PC-3 (cell line): ENCODE measurements at regions not wholly inside any gene's neighbourhood (a gene's known extent, or its start where the extent isn't known, plus 50 kb on each side); places are given as distances from the start of the nearest gene placed in this dataset.

Source experiments
- ATAC-seq: fragments of 200-7000 bp; cut with Tn5 transposase; 2 replicates; pipeline ENCODE4 v1.9.1; 2020; ENCODE audit warnings: mild to moderate bottlenecking, moderate library complexity
- BruUV-seq: library from RNA; stranded (reverse); fragments of 400-500 nt; replicated peaks from 2 replicates; lab custom pipeline; 2021; lab: Mats Ljungman, UMichigan
- CTCF ChIA-PET: fragments of 300-600 bp; sonication (Branson Sonifier 250); formaldehyde crosslinking; loops from one replicate; lab custom pipeline; 2022; ENCODE audit warnings: antibody characterized with exemption; lab: Charles Lee
- POLR2A ChIA-PET: fragments of 300-600 bp; sonication (Branson Sonifier 250); formaldehyde crosslinking; loops from one replicate; lab custom pipeline; 2022; ENCODE audit warnings: antibody characterized with exemption; ENCODE audit not compliant: unreplicated experiment; lab: Charles Lee
- DNase-seq: peaks from one replicate; pipeline ENCODE4 v3.0.0-alpha.2; 2015
- H2AFZ ChIP-seq: fragments of 300-600 bp; sonication (generic); 2 replicates; pipeline ENCODE4 v1.6.0; 2016; ENCODE audit warnings: antibody characterized with exemption, low read length
- H3F3A ChIP-seq: fragments of 300-600 bp; sonication (generic); one replicate; pipeline ENCODE4 v1.6.0; 2017; ENCODE audit warnings: antibody characterized with exemption, low read length, control low read depth, mild to moderate bottlenecking; ENCODE audit not compliant: unreplicated experiment
- H3K27ac ChIP-seq: fragments of 300-600 bp; sonication (generic); 2 replicates; pipeline ENCODE4 v1.5.1; 2016; ENCODE audit warnings: mild to moderate bottlenecking, low read length
- H3K27me3 ChIP-seq: fragments of 300-600 bp; sonication (generic); 2 replicates; pipeline ENCODE4 v1.6.1; 2016; ENCODE audit warnings: low read length, mixed read lengths
- H3K36me3 ChIP-seq: fragments of 300-600 bp; sonication (generic); 2 replicates; pipeline ENCODE4 v1.6.1; 2016; ENCODE audit warnings: low read depth, mixed run types, low read length, mixed read lengths
- H3K4me1 ChIP-seq: fragments of 300-600 bp; sonication (generic); 2 replicates; pipeline ENCODE4 v1.5.1; 2016; ENCODE audit warnings: low read length; ENCODE audit not compliant: insufficient read depth
- H3K4me2 ChIP-seq: fragments of 300-600 bp; sonication (generic); 2 replicates; pipeline ENCODE4 v1.6.0; 2016; ENCODE audit warnings: low read length
- H3K4me3 ChIP-seq: fragments of 300-600 bp; sonication (generic); 2 replicates; pipeline ENCODE4 v1.5.1; 2016; ENCODE audit warnings: mild to moderate bottlenecking, low read length, mixed read lengths
- H3K79me2 ChIP-seq: fragments of 300-600 bp; sonication (generic); 2 replicates; pipeline ENCODE4 v1.6.1; 2017; ENCODE audit warnings: low read length, mixed read lengths
- H3K9ac ChIP-seq: fragments of 300-600 bp; sonication (generic); 2 replicates; pipeline ENCODE4 v1.6.0; 2016; ENCODE audit warnings: mild to moderate bottlenecking, low read length
- H3K9me2 ChIP-seq: fragments of 300-600 bp; sonication (generic); replicated peaks from 2 replicates; pipeline ENCODE4 v1.6.1; 2016; ENCODE audit warnings: mixed run types, low read length, mixed read lengths
- H3K9me3 ChIP-seq: fragments of 300-600 bp; sonication (generic); 2 replicates; pipeline ENCODE4 v1.6.1; 2016; ENCODE audit warnings: low read length, mixed read lengths
- H4K20me1 ChIP-seq: fragments of 300-600 bp; sonication (generic); 2 replicates; pipeline ENCODE4 v1.6.1; 2016; ENCODE audit warnings: low read length, mixed read lengths
- CTCF ChIP-seq: fragments of 300-600 bp; sonication (generic); conservative IDR thresholded peaks from 2 replicates; pipeline ENCODE4 v1.5.1; 2017; ENCODE audit warnings: antibody characterized with exemption, low read depth, mild to moderate bottlenecking, low read length
- EZH2 ChIP-seq: fragments of 300-600 bp; sonication (generic); IDR thresholded peaks from one replicate; pipeline ENCODE4 v1.6.1; 2017; ENCODE audit warnings: antibody characterized with exemption, mild to moderate bottlenecking, low read length; ENCODE audit not compliant: unreplicated experiment
- EZH2phosphoT487 ChIP-seq: fragments of 300-600 bp; sonication (generic); IDR thresholded peaks from 2 replicates; pipeline ENCODE4 v1.6.1; 2018; ENCODE audit warnings: mild to moderate bottlenecking, antibody characterized with exemption, low read length, borderline replicate concordance
- intact Hi-C: fragments of 100-400 bp; cut with micrococcal nuclease; formaldehyde crosslinking; loops from 2 replicates; pipeline ENCODE4 v1.9.0; 2023

DNA sequence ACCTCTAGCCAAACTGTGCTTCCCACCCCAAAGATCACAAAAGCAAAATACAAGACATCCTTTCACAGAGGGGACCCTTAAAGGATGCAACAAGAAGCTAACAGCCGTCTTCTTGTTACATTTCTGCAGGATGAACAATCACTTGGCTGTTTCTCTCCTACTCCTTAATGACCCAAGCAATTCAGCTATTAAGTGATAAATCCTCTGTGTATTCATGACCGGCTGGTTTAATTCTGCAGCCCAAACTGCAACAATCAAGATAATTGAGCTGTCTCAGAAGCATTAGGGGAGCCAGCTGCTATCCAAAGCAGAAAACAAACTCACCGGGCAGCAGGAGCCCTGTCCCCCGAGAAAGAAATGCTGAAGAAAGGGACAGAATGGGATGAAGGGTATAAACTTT is 85.9 kb upstream of the ACSL4 start:
- Histone ChIP-seq H2AFZ (no peak overlapping the region), H3K9me2 (no peaks in the 10 kb centered on the region), H3K4me1 (peaks cover 16% of the 10 kb centered on the region; the same call in 1 of the 2 replicates), H3K9ac (no peak overlapping the region), H3K79me2 (no peaks in the 10 kb centered on the region), H3K27ac (no peak overlapping the region), H3K9me3 (no peaks in the 10 kb centered on the region), H3K27me3 (no peaks in the 10 kb centered on the region), H3K4me2 (no peak overlapping the region), H3F3A (no peaks in the 10 kb centered on the region), H4K20me1 (no peaks in the 10 kb centered on the region), H3K36me3 (no peaks in the 10 kb centered on the region), H3K4me3 (no peak overlapping the region)
- ATAC-seq (no peak), DNase-seq (no peak)
- intact Hi-C loops = no loop called here
- no TSS peak for BruUV-seq
- POLR2A ChIA-PET = no interaction called here
- CTCF ChIA-PET = no interaction called here
- TF ChIP-seq CTCF (no peak), EZH2 (no peak), EZH2phosphoT487 (no peak)

GRCh38 chrX:109822861-109823260 is 89.8 kb upstream of the ACSL4 start:
- CTCF ChIA-PET = no interaction called here
- peaks cover 22% of the 10 kb centered on the region for H3K4me1 ChIP-seq
- H3K36me3 ChIP-seq = no peaks in the 10 kb centered on the region
- H3K4me2 ChIP-seq = peak overlapping the region; percentile 18
- no peak overlapping the region for H3K9ac ChIP-seq
- H2AFZ ChIP-seq = peak overlapping the region; percentile 58
- H3K9me3 ChIP-seq = no peaks in the 10 kb centered on the region
- no peaks in the 10 kb centered on the region for H3K79me2 ChIP-seq
- H4K20me1 ChIP-seq = no peaks in the 10 kb centered on the region
- ATAC-seq = peak; percentile 73
- peak; percentile 36 for DNase-seq
- TF ChIP-seq CTCF = no peak
- TF ChIP-seq EZH2phosphoT487 = no peak
- no peak for TF ChIP-seq EZH2
- no peaks in the 10 kb centered on the region for H3K27me3 ChIP-seq
- POLR2A ChIA-PET = no interaction called here
- H3F3A ChIP-seq = no peaks in the 10 kb centered on the region
- H3K4me3 ChIP-seq = no peak overlapping the region
- intact Hi-C loops = no loop called here
- 0 out of 2 replicates have a peak overlapping the region, but pooled peaks have one; percentile 9 for H3K27ac ChIP-seq
- H3K9me2 ChIP-seq = no peaks in the 10 kb centered on the region
- BruUV-seq = no TSS peak

GRCh38 chrX:109826954-109827708 is 94.1 kb upstream of the ACSL4 start:
- H3K4me3 ChIP-seq = no peak overlapping the region
- no peaks in the 10 kb centered on the region for H3K36me3 ChIP-seq
- no peak overlapping the region for H3K9ac ChIP-seq
- TF ChIP-seq EZH2 = no peak
- 0 out of 2 replicates have a peak, but pooled peaks have one; percentile 8 for TF ChIP-seq CTCF
- peak; percentile 68 for DNase-seq
- H3K9me2 ChIP-seq = no peaks in the 10 kb centered on the region
- ATAC-seq = peak; percentile 83
- H3F3A ChIP-seq = no peaks in the 10 kb centered on the region
- POLR2A ChIA-PET = no interaction called here
- H4K20me1 ChIP-seq = no peaks in the 10 kb centered on the region
- H3K4me1 ChIP-seq = peaks cover 28% of the 10 kb centered on the region
- BruUV-seq = no TSS peak
- intact Hi-C loops = no loop called here
- H2AFZ ChIP-seq = no peak overlapping the region
- H3K4me2 ChIP-seq = 0 out of 2 replicates have a peak overlapping the region, but pooled peaks have one; percentile 2
- CTCF ChIA-PET = no interaction called here
- H3K79me2 ChIP-seq = no peaks in the 10 kb centered on the region
- no peak overlapping the region for H3K27ac ChIP-seq
- no peaks in the 10 kb centered on the region for H3K27me3 ChIP-seq
- H3K9me3 ChIP-seq = no peaks in the 10 kb centered on the region
